Smooth muscle cell (in vitro differentiated cells): ENCODE measurements at regions not wholly inside any gene's neighbourhood (a gene's known extent, or its start where the extent isn't known, plus 50 kb on each side); places are given as distances from the start of the nearest gene placed in this dataset.

ENCODE experiments used
- DNase-seq: peaks from one replicate; lab custom pipeline; 2025; ENCODE audit not compliant: unreplicated experiment; lab: John Stamatoyannopoulos, UW
- H2AFZ ChIP-seq: fragments of 200-600 bp; sonication (generic); 2 replicates; pipeline ENCODE4 v1.6.0; 2016; ENCODE audit warnings: antibody characterized with exemption, low read depth, mild to moderate bottlenecking
- H3F3A ChIP-seq: fragments of 200-600 bp; sonication (generic); 2 replicates; pipeline ENCODE4 v1.6.0; 2017; ENCODE audit warnings: antibody characterized with exemption, low read depth
- H3K27ac ChIP-seq: fragments of 200-600 bp; sonication (generic); 2 replicates; pipeline ENCODE4 v1.5.1; 2016; ENCODE audit warnings: low read depth, mild to moderate bottlenecking
- H3K27me3 ChIP-seq: fragments of 200-600 bp; sonication (generic); 2 replicates; pipeline ENCODE4 v1.6.1; 2016; ENCODE audit warnings: low read depth, mild to moderate bottlenecking
- H3K36me3 ChIP-seq: fragments of 200-600 bp; sonication (generic); 2 replicates; pipeline ENCODE4 v1.5.1; 2016; ENCODE audit warnings: low read depth
- H3K4me1 ChIP-seq: fragments of 200-600 bp; sonication (generic); 2 replicates; pipeline ENCODE4 v1.5.1; 2016; ENCODE audit warnings: low read depth
- H3K4me2 ChIP-seq: fragments of 200-600 bp; sonication (generic); 2 replicates; pipeline ENCODE4 v1.6.0; 2016; ENCODE audit warnings: mild to moderate bottlenecking
- H3K4me3 ChIP-seq: fragments of 200-600 bp; sonication (generic); 2 replicates; pipeline ENCODE4 v1.5.1; 2016; ENCODE audit warnings: mild to moderate bottlenecking
- H3K79me2 ChIP-seq: fragments of 200-600 bp; sonication (generic); 2 replicates; pipeline ENCODE4 v1.6.0; 2016; ENCODE audit warnings: low read depth, mild to moderate bottlenecking
- H3K9ac ChIP-seq: fragments of 200-600 bp; sonication (generic); 2 replicates; pipeline ENCODE4 v1.6.0; 2016; ENCODE audit warnings: low read depth
- H3K9me3 ChIP-seq: fragments of 200-600 bp; sonication (generic); replicated peaks from 2 replicates; pipeline ENCODE4 v1.5.1; 2016; ENCODE audit warnings: low read depth
- H4K20me1 ChIP-seq: fragments of 200-600 bp; sonication (generic); 2 replicates; pipeline ENCODE4 v1.6.0; 2016; ENCODE audit warnings: low read depth
- CTCF ChIP-seq: fragments of 200-600 bp; sonication (generic); IDR thresholded peaks from 2 replicates; pipeline ENCODE4 v1.5.1; 2017; ENCODE audit warnings: borderline replicate concordance, mild to moderate bottlenecking, antibody characterized with exemption; ENCODE audit not compliant: insufficient read depth, poor library complexity, severe bottlenecking
- WGBS: methylation state at CpG from one replicate; pipeline ENCODE4 v1.1.7; 2016; ENCODE audit warnings: low lambda C conversion rate; 5-methylcytosine and 5-hydroxymethylcytosine counted together

GRCh38 chr11:80077113-80077512 lies 636.3 kb upstream of the TENM4 start:
- H4K20me1 ChIP-seq: no peaks in the 10 kb centered on the region
- H3K9me3 ChIP-seq: no peaks in the 10 kb centered on the region
- H3K4me2 ChIP-seq: no peak overlapping the region
- WGBS: 76% methylated on average over 4 of the region's 4 CpGs
- no peak for DNase-seq
- no peak overlapping the region for H3K4me3 ChIP-seq
- no peaks in the 10 kb centered on the region for H3K36me3 ChIP-seq
- peaks cover 8% of the 10 kb centered on the region for H3K27me3 ChIP-seq
- H3K4me1 ChIP-seq: no peaks in the 10 kb centered on the region
- no peak overlapping the region for H3K9ac ChIP-seq
- H2AFZ ChIP-seq: no peak overlapping the region
- no peak overlapping the region for H3K27ac ChIP-seq
- H3F3A ChIP-seq: no peaks in the 10 kb centered on the region
- no peaks in the 10 kb centered on the region for H3K79me2 ChIP-seq
- no peak for TF ChIP-seq CTCF

GRCh38 chr11:80074837-80075236 lies 634.0 kb upstream of the TENM4 start:
- Histone ChIP-seq H3K36me3 (no peaks in the 10 kb centered on the region), H3K4me3 (no peak overlapping the region), H3K9me3 (no peaks in the 10 kb centered on the region), H3K79me2 (no peaks in the 10 kb centered on the region), H3K9ac (no peak overlapping the region), H3K27me3 (no peaks in the 10 kb centered on the region), H2AFZ (no peak overlapping the region), H4K20me1 (no peaks in the 10 kb centered on the region), H3K4me2 (no peak overlapping the region), H3F3A (no peaks in the 10 kb centered on the region), H3K27ac (no peak overlapping the region), H3K4me1 (no peaks in the 10 kb centered on the region)
- no peak for DNase-seq
- 83% methylated on average over 4 of the region's 4 CpGs for WGBS
- TF ChIP-seq CTCF: no peak

- no peaks in the 10 kb centered on the region for H3K79me2 ChIP-seq
- no peaks in the 10 kb centered on the region for H3K9me3 ChIP-seq
- no peak overlapping the region for H3K9ac ChIP-seq
- no peaks in the 10 kb centered on the region for H4K20me1 ChIP-seq
- H3F3A ChIP-seq: no peaks in the 10 kb centered on the region
- no peak overlapping the region for H2AFZ ChIP-seq
- H3K4me3 ChIP-seq: no peak overlapping the region
- no peak for TF ChIP-seq CTCF
- H3K27ac ChIP-seq: no peak overlapping the region
- H3K36me3 ChIP-seq: no peaks in the 10 kb centered on the region
- no peaks in the 10 kb centered on the region for H3K4me1 ChIP-seq
- no peak for DNase-seq
- no peaks in the 10 kb centered on the region for H3K27me3 ChIP-seq
- no peak overlapping the region for H3K4me2 ChIP-seq
These were observed 625.5 kb upstream of the TENM4 start for GRCh38 chr11:80066291-80066690.

- 94% methylated on average over 3 of the region's 3 CpGs for WGBS
- no peak for TF ChIP-seq CTCF
- H3K79me2 ChIP-seq: no peaks in the 10 kb centered on the region
These were observed 624.3 kb upstream of the TENM4 start for GRCh38 chr11:80065086-80065485.

More at GRCh38 chr11:80065086-80065485, 624.3 kb upstream of the TENM4 start:
- Histone ChIP-seq H3K4me3 (no peak overlapping the region), H3K9me3 (no peaks in the 10 kb centered on the region), H3K4me1 (no peaks in the 10 kb centered on the region), H2AFZ (no peak overlapping the region), H3K27me3 (peaks cover 3% of the 10 kb centered on the region), H3K36me3 (no peaks in the 10 kb centered on the region), H4K20me1 (no peaks in the 10 kb centered on the region), H3F3A (no peaks in the 10 kb centered on the region), H3K4me2 (no peak overlapping the region), H3K27ac (no peak overlapping the region), H3K9ac (no peak overlapping the region)
- DNase-seq: no peak
